ENCODE measurements at regions not wholly inside any gene's neighbourhood (a gene's known extent, or its start where the extent isn't known, plus 50 kb on each side); places are given as distances from the start of the nearest gene placed in this dataset.

GRCh38 chr12:90321369-90321768 lies 612.7 kb upstream of the ATP2B1 start:
- Histone ChIP-seq H3K27ac (no peak overlapping the region), H3K36me3 (replicated peaks in 1 of 2; ENCODE audit: insufficient read depth in 1 of 2, low read depth in 2 of 2) (no peaks in the 10 kb centered on the region), H3K27me3 (no peaks in the 10 kb centered on the region), H3K9me3 (no peaks in the 10 kb centered on the region), H3K4me3 (no peak overlapping the region), H3K4me1 (no peaks in the 10 kb centered on the region)
- DNase-seq (no peak), ATAC-seq (no peak)
- intact Hi-C loops (cut with DNase I): no loop called here
- 57 to 71% methylated on average over 2 of the region's 2 CpGs for WGBS, 2 donors
- no peak for TF ChIP-seq POLR2A (IDR thresholded peaks at IDR 0.05)
- no peak for TF ChIP-seq CTCF (IDR thresholded peaks at IDR 0.05)

- H3K4me1 ChIP-seq: no peaks in the 10 kb centered on the region
- no peaks in the 10 kb centered on the region for H3K27me3 ChIP-seq
- TF ChIP-seq CTCF (IDR thresholded peaks at IDR 0.05): no peak
- TF ChIP-seq POLR2A (IDR thresholded peaks at IDR 0.05): no peak
- intact Hi-C loops (cut with DNase I): no loop called here
- DNase-seq (no peak), ATAC-seq (no peak)
- no peak overlapping the region for H3K4me3 ChIP-seq
- no peaks in the 10 kb centered on the region for H3K9me3 ChIP-seq
- 75 to 78% methylated on average over 4 of the region's 4 CpGs for WGBS, 2 donors
- H3K36me3 ChIP-seq (replicated peaks in 1 of 2; ENCODE audit: insufficient read depth in 1 of 2, low read depth in 2 of 2): no peaks in the 10 kb centered on the region
- H3K27ac ChIP-seq: no peak overlapping the region
Measured at GRCh38 chr12:90311561-90311960, 602.9 kb upstream of the ATP2B1 start.

GRCh38 chr12:90305379-90305778 lies 596.7 kb upstream of the ATP2B1 start:
- no peak for TF ChIP-seq CTCF (IDR thresholded peaks at IDR 0.05)
- TF ChIP-seq POLR2A (IDR thresholded peaks at IDR 0.05): no peak
- intact Hi-C loops (cut with DNase I): no loop called here
- Histone ChIP-seq H3K4me3 (no peak overlapping the region), H3K9me3 (no peaks in the 10 kb centered on the region), H3K4me1 (no peaks in the 10 kb centered on the region), H3K27me3 (no peaks in the 10 kb centered on the region), H3K36me3 (replicated peaks in 1 of 2; ENCODE audit: insufficient read depth in 1 of 2, low read depth in 2 of 2) (no peaks in the 10 kb centered on the region), H3K27ac (no peak overlapping the region)
- 35 to 38% methylated on average over 3 of the region's 3 CpGs for WGBS, 2 donors
- ATAC-seq (no peak), DNase-seq (no peak)

- DNase-seq (no peak), ATAC-seq (no peak)
- no peaks in the 10 kb centered on the region for H3K4me1 ChIP-seq
- no peak for TF ChIP-seq POLR2A (IDR thresholded peaks at IDR 0.05)
- TF ChIP-seq CTCF (IDR thresholded peaks at IDR 0.05): no peak
- H3K36me3 ChIP-seq (replicated peaks in 1 of 2; ENCODE audit: insufficient read depth in 1 of 2, low read depth in 2 of 2): no peaks in the 10 kb centered on the region
- H3K27ac ChIP-seq: no peak overlapping the region
- no peaks in the 10 kb centered on the region for H3K9me3 ChIP-seq
- H3K4me3 ChIP-seq: no peak overlapping the region
- intact Hi-C loops (cut with DNase I): no loop called here
- H3K27me3 ChIP-seq: no peaks in the 10 kb centered on the region
- 88 to 92% methylated on average over 2 of the region's 2 CpGs for WGBS, 2 donors
Measured at GRCh38 chr12:90304231-90304630, 595.6 kb upstream of the ATP2B1 start.

GRCh38 chr12:90303771-90304170 lies 595.1 kb upstream of the ATP2B1 start:
- Histone ChIP-seq H3K27me3 (no peaks in the 10 kb centered on the region), H3K27ac (no peak overlapping the region), H3K4me3 (no peak overlapping the region), H3K9me3 (no peaks in the 10 kb centered on the region), H3K4me1 (no peaks in the 10 kb centered on the region), H3K36me3 (replicated peaks in 1 of 2; ENCODE audit: insufficient read depth in 1 of 2, low read depth in 2 of 2) (no peaks in the 10 kb centered on the region)
- DNase-seq (no peak), ATAC-seq (no peak)
- intact Hi-C loops (cut with DNase I): no loop called here
- TF ChIP-seq POLR2A (IDR thresholded peaks at IDR 0.05): no peak
- TF ChIP-seq CTCF (IDR thresholded peaks at IDR 0.05): no peak
